ENCODE measurements at regions not wholly inside any gene's neighbourhood (a gene's known extent, or its start where the extent isn't known, plus 50 kb on each side); places are given as distances from the start of the nearest gene placed in this dataset.

DNA sequence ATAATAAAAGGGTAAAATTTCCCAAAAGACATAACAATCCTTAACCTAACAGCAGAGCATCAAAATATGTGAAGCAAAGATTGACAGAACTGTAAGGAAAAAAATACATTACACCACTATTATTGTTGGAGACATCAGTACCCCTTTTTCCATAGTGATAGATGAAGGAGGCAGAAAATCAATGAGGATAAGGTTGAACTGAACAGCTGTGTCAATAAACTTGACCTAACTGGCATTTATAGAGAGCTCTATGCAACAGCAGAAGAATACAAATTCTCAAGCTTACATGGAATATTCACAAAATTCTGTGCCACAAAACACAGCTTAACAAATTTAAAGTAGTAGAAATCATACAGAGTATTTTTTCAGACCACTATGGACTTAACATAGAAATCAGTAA, 195.0 kb upstream of the ELAC2 start:
- TF ChIP-seq, protein P1, sequence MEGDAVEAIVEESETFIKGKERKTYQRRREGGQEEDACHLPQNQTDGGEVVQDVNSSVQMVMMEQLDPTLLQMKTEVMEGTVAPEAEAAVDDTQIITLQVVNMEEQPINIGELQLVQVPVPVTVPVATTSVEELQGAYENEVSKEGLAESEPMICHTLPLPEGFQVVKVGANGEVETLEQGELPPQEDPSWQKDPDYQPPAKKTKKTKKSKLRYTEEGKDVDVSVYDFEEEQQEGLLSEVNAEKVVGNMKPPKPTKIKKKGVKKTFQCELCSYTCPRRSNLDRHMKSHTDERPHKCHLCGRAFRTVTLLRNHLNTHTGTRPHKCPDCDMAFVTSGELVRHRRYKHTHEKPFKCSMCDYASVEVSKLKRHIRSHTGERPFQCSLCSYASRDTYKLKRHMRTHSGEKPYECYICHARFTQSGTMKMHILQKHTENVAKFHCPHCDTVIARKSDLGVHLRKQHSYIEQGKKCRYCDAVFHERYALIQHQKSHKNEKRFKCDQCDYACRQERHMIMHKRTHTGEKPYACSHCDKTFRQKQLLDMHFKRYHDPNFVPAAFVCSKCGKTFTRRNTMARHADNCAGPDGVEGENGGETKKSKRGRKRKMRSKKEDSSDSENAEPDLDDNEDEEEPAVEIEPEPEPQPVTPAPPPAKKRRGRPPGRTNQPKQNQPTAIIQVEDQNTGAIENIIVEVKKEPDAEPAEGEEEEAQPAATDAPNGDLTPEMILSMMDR (IDR thresholded peaks at IDR 0.05 in 8 of 11, conservative IDR thresholded peaks at IDR 0.05 in 3 of 11) = no peak
- TF ChIP-seq POLR2AphosphoS5 (IDR thresholded peaks at IDR 0.05) (no peak), POLR2A (IDR thresholded peaks at IDR 0.05) (no peak)

Data from spleen (tissue), 7 donors.